GM21381 (cell line): ENCODE measurements at regions not wholly inside any gene's neighbourhood (a gene's known extent, or its start where the extent isn't known, plus 50 kb on each side); places are given as distances from the start of the nearest gene placed in this dataset.
"Not testable (repeated sequence)": the region's sequence is repeated elsewhere in the genome, so short reads cannot be mapped to it uniquely, and the experiment has no call there.

Source experiments
- ATAC-seq: cut with Tn5 transposase; IDR thresholded peaks from one replicate; pipeline ENCODE4 v1.9.1; 2021; ENCODE audit warnings: mild to moderate bottlenecking, moderate library complexity; ENCODE audit not compliant: unreplicated experiment

DNA sequence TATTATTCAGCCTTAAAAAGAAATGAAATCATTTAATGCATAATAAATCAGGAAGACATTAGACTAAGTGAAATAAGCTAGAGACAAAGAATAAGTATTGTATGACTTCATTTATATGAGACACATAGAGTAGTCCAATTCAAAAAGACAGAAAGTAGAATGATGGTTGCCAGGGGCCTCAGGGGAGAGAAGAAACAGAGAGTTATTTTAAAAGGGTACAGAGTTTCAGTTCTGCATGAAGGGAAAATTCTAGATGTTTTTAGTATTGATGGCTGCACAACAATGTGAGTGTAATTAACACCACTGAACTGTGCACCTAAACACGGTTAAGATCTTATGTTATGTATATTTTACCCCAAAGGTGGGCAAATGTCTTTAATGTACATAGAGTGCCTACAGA is 1407.9 kb upstream of the MAP3K7 start:
- no peak for ATAC-seq

- no peak for ATAC-seq
Measured at GRCh38 chr6:91982559-91982958, 1395.7 kb upstream of the MAP3K7 start.

DNA sequence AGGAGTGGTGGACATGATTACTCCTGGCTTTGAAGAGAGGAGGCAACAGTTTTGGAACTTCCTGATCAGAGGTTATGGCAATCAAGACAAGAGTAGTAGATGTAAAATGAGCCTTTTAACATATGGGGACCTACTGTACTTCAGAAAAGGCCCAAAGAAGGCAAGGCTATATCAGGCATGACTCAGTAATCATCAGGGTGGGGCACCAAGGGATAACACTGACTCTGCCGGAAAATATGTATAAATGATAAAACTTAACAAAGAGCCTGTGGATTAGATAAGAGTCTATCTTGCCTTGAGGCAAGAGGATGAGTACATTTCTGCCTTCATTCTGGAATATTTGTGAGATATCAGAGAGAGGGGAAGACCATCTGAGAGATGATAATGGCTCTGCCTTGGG is 1389.9 kb upstream of the MAP3K7 start:
- ATAC-seq = no peak

DNA sequence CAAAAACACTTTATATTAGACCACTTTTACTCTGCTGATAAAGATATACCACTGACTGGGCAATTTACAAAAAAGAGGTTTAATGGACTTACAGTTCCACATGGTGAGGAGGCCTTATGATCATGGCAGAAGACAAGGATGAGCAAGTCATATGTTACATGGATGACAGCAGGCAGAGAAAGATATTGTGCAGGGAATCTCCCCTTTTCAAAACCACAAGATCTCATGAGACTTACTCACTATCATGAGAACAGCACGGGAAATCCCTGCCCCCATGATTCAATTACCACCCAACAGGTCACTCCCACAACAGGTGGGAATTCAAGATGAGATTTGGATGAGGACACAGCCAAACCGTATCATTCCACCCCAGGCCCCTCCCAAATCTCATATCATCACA is 1383.8 kb upstream of the MAP3K7 start:
- ATAC-seq = no peak

DNA sequence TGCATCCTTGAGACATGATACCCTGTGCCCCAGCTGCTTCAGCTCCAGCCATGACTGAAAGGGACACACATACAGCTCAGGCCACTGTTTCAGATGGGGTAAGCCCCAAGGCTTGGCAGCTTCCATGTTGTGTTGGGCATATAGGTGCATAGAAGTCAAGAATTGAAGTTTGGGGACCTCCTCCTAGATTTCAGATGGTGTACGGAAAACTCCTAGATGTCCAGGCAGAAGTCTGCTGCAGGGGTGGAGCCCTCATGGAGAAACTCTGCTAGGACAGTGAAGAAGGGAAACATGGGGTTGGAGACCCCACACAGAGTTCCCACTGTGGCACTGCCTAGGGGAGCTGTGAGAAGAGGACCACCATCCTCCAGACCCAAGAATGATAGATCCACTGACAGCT is 1379.0 kb upstream of the MAP3K7 start:
- ATAC-seq = no peak

- no peak for ATAC-seq
Measured at GRCh38 chr6:91961671-91962070, 1374.8 kb upstream of the MAP3K7 start.

DNA sequence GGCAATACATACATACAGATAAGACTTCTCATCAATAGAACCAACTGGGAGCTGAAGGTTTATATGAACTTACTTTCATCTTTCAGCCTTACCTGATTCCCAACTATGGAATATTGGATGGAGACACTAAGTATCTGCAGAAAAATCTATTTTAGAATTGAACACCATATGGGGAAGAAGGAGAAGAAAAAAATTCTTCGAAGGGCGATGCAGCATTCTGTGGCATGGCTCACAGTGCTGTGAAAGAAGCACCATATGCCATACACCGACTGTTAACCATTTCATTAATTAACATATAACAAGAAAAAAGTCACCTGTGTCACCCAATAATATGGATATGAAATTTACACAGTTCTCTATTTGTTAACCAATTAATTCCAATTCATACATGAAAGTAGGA is 1374.4 kb upstream of the MAP3K7 start:
- no peak for ATAC-seq

DNA sequence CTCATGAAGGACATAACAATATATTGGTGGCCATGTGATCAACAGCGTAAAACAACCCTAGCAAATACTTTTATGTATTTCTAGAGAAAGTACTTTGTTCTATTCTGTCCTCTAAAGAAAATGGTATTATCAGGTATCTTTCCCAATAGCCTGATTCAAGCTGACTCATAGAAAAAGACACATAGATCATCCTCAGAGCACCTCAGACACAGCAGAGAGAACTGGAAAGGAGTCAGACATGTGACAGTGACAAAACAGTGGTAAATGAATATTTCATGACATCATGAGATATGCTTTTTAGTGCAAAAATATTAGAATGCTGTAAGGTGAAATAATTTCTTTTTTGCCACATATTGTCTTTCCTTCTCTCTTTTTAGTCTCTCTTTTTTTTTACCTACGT is 1355.0 kb upstream of the MAP3K7 start:
- ATAC-seq = no peak

GRCh38 chr6:91940801-91941200 is 1353.9 kb upstream of the MAP3K7 start:
- no peak for ATAC-seq

- ATAC-seq = no peak
Measured at GRCh38 chr6:91926827-91927226, 1340.0 kb upstream of the MAP3K7 start.

DNA sequence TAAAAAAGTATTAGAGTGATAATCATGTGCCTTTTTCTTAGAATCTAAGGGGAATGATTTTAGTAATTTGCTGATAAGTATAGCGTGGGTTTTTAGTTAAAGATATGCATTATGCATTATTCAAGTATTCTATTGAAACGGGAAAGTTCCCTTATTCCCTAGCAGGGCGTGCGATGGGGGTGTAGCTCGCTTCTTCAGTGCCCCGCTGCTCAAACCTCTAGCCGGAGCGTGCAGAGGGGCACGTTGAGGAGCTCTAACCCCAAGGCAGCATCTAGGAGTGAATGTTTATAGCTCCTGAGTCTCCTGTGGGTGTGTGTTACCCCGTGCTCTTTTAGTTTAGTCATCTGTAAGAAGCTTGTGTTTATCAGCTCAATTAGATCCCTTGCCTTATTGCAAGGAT is 1339.5 kb upstream of the MAP3K7 start:
- no peak for ATAC-seq

- ATAC-seq = no peak
Measured at GRCh38 chr6:91911945-91912344, 1325.1 kb upstream of the MAP3K7 start.

DNA sequence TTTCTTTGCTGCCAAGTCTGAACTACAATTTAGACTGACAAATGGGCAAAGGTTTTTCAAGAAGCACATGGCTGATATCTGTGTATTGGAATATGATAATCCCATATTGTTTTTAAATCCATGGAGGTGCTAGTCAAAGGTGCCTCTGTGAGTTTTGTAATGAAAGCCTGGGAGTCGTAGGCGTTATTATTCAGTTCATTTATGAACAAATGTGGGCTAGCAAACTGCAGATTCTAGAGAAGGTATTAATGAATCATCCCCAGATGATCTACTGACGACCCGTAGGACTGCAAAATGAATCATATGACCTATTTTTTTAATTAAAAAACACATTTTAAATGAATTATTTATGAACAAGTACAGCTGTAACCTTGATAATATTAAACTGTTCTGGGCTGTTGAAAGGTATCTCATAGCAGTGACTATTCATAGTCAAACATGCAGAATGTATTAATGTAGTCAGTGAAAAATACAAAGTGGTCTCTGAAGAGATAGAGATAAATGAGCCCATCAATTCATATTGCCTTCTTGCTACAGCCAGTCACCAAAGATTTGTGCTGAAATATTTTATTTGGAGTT is 1317.8 kb upstream of the MAP3K7 start:
- ATAC-seq = no peak

DNA sequence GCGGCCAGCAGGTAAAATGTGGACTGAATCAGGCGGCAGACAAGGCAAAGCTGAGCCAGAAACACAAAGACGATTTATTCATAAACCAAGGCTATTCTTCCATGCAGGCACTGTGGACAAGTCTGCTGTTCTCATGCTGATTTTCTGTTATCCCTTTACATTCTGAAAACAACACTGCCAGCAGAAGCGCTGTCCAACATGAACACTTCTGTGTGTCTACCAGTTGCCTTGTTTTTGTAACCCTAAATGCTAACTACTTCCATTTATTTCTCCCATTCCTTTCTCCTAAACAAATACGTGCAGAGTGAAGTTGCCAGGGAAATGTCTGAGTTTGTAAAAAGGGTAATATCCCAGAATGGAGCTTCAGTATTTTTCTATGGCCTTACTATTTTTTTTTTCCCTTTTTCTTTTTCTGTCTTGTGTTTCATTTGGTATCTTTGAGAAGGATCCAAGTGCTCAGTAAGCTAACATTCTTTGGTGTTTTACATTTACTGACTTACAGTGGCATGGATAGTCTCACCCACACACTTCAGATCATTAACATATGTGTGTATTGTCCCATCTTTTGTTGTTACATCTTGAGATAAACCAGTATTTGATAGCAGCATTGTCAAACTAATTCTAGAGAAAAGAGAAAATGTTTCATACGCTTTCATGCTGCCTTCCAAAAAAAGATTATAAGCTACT is 1308.9 kb upstream of the MAP3K7 start:
- no peak for ATAC-seq

DNA sequence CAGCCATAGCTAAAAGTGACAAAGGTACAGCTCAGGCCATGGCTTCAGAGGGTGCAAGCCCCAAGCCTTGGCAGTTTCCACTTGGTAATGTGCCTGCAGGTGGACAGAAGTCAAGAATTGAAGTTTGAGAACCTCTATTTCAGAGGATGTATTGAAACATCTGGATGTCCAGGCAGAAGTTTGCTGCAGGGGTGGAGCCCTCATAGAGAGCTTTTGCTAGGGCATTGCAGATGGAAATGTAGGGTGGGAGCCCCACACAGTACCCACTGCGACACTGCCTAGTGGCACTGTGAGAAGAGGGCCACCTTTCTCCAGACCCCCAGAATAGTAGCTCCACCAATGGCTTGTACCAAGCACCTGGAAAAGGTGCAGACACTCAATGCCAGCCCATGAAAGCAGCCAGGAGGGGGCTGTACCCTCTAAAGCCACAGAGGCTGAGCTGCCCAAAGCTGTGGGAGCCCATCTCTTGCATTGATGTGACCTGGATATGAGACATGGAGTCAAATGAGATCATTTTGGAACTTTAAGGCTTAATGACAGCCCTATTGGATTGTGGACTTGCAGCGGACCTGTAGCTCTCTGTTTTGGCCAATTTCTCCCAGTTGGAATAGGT is 1299.4 kb upstream of the MAP3K7 start:
- ATAC-seq = no peak

- not testable (repeated sequence) for ATAC-seq
Measured at GRCh38 chr6:91881791-91882190, 1294.9 kb upstream of the MAP3K7 start.

GRCh38 chr6:91879386-91879995 is 1292.6 kb upstream of the MAP3K7 start:
- ATAC-seq = no peak

DNA sequence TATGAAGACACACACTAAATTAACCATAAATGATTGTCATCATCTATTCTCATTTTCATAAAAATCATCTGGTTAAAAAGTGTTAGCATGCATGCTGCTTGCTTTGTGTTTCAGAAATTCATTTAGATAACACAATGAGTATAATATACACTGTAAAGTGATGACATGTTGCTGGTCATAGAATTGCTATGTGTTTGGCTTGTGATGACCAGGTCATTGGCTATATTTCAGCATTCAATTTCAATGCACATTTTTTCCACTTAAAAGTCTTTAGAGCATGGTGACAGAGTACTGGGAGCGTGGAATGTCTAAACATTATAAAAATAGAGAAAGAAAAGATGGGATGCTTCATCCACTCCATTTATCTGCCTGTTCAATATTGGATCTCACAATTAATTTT is 1291.1 kb upstream of the MAP3K7 start:
- ATAC-seq = no peak

DNA sequence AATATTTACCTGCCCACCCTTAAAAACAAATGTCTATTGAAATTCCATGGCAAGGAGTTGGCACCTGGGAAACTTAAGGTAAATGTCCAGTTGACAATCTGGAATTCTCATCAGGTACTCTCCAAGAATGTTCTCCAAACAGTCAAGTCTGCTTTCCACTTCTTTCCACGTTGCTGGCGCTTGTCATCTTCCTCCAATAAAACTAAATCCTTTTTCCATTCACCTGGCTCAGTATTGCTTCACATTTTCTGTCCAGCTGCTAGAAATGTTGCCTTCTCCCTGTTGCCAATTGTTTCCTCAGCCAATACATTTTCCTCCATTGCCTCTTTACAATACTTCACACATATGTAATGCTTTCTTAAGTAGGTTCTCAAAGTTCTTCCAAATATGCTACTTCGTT is 1288.1 kb upstream of the MAP3K7 start:
- ATAC-seq = no peak

- no peak for ATAC-seq
Measured at GRCh38 chr6:91868539-91869202, 1281.8 kb upstream of the MAP3K7 start.

DNA sequence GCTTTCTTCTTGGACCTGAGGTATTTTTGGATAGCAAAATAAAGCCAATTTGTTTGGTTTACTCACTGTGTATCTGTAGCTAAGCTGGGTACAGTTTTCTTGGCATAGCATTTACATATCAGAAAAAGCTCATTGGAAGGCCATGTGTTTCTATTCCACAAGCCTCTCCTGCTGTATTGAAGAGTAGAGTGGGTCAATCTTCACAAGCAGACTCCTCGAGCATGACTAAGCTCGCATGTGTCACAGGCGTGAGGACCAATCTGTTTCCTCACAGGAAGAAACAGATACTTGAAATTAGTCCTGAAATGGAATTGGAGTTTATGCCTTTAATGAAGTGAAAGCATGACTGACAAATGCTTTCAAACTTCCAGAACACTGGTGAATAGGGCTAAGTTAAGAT is 1279.0 kb upstream of the MAP3K7 start:
- ATAC-seq = no peak

DNA sequence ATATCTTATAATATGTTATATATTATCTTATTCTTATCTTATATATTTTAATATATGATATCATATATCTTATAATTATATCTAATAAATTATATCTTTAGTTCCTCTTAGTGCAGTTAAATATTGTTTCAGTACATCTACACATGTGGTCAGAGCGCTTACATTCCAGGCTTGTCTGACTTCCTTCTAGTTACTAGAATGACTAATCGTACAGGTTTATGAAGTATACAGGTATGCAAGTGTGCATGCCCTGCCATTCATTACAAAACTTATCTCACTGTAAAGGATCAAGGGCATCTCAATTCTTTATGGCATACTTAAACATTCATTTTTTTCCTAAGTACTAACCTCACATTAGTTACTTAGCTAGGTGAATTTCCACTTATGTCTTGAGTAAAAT is 1278.0 kb upstream of the MAP3K7 start:
- no peak for ATAC-seq
